ENCODE measurements at regions not wholly inside any gene's neighbourhood (a gene's known extent, or its start where the extent isn't known, plus 50 kb on each side); places are given as distances from the start of the nearest gene placed in this dataset.

DNA sequence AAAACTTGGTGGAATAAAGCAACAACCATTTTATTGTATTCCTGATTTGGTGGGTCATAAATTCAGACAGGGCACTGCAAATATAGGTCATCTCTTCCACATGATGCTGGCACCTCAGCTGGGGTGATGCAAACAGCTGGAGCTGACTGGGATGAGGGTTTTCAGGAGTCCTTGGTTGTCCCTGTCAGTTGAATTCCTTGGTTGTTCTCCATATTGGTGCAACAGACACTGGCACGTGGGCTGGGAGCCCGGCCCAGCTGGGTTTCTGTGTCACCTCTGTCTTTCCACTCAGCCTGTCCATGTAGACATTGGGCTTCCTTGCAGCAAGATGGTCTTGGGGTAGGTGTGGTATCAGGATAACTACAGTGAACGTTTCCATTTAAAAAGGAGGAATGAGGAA, 518.0 kb upstream of the MEF2C start:
- no peak for TF ChIP-seq MXI1 (IDR thresholded peaks at IDR 0.05; ENCODE audit: borderline replicate concordance, low read depth, low read length)
- TF ChIP-seq, protein P1, sequence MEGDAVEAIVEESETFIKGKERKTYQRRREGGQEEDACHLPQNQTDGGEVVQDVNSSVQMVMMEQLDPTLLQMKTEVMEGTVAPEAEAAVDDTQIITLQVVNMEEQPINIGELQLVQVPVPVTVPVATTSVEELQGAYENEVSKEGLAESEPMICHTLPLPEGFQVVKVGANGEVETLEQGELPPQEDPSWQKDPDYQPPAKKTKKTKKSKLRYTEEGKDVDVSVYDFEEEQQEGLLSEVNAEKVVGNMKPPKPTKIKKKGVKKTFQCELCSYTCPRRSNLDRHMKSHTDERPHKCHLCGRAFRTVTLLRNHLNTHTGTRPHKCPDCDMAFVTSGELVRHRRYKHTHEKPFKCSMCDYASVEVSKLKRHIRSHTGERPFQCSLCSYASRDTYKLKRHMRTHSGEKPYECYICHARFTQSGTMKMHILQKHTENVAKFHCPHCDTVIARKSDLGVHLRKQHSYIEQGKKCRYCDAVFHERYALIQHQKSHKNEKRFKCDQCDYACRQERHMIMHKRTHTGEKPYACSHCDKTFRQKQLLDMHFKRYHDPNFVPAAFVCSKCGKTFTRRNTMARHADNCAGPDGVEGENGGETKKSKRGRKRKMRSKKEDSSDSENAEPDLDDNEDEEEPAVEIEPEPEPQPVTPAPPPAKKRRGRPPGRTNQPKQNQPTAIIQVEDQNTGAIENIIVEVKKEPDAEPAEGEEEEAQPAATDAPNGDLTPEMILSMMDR (conservative IDR thresholded peaks at IDR 0.05; ENCODE audit: low read depth, low read length) = no peak
- TF ChIP-seq CEBPB (IDR thresholded peaks at IDR 0.05; ENCODE audit: low read depth, low read length) = no peak
- TF ChIP-seq MAFK (IDR thresholded peaks at IDR 0.05; ENCODE audit: low read depth, low read length) = no peak
- TF ChIP-seq RAD21 (IDR thresholded peaks at IDR 0.05; ENCODE audit: low read length) = no peak
- TF ChIP-seq POLR2A (IDR thresholded peaks at IDR 0.05; ENCODE audit: low read depth, low read length) = no peak
- no peak for TF ChIP-seq FOS (IDR thresholded peaks at IDR 0.05; ENCODE audit: low read depth, low read length)
- TF ChIP-seq RFX5 (IDR thresholded peaks at IDR 0.05; ENCODE audit: low read depth, low read length) = no peak
